Neural progenitor cell (in vitro differentiated cells): ENCODE measurements at regions not wholly inside any gene's neighbourhood (a gene's known extent, or its start where the extent isn't known, plus 50 kb on each side); places are given as distances from the start of the nearest gene placed in this dataset.

Experiments used
- CTCF ChIP-seq: fragments of 200-600 bp; sonication (generic); IDR thresholded peaks from 2 replicates; pipeline ENCODE4 v1.5.1; 2017; ENCODE audit warnings: antibody characterized with exemption, mild to moderate bottlenecking
- EZH2 ChIP-seq: fragments of 200-600 bp; sonication (generic); IDR thresholded peaks from 2 replicates; pipeline ENCODE4 v1.6.1; 2017; ENCODE audit warnings: antibody characterized with exemption, mild to moderate bottlenecking, moderate library complexity
- EZH2phosphoT487 ChIP-seq: fragments of 200-600 bp; sonication (generic); IDR thresholded peaks from 2 replicates; pipeline ENCODE4 v1.6.1; 2017; ENCODE audit warnings: antibody characterized with exemption

- TF ChIP-seq CTCF (no peak), EZH2phosphoT487 (no peak), EZH2 (no peak)
These were observed 622.5 kb downstream of the PLA2G4A start for GRCh38 chr1:187451238-187451637.
